NCI-H1105 (cell line): ENCODE measurements at regions not wholly inside any gene's neighbourhood (a gene's known extent, or its start where the extent isn't known, plus 50 kb on each side); places are given as distances from the start of the nearest gene placed in this dataset.
A peak's percentile ranks its signal among the peaks of the same experiment; 100 is the strongest.
"Not testable (repeated sequence)": the region's sequence is repeated elsewhere in the genome, so short reads cannot be mapped to it uniquely, and the experiment has no call there.

Source experiments
- DNase-seq: peaks from one replicate; lab custom pipeline; 2025; lab: John Stamatoyannopoulos, UW

DNA sequence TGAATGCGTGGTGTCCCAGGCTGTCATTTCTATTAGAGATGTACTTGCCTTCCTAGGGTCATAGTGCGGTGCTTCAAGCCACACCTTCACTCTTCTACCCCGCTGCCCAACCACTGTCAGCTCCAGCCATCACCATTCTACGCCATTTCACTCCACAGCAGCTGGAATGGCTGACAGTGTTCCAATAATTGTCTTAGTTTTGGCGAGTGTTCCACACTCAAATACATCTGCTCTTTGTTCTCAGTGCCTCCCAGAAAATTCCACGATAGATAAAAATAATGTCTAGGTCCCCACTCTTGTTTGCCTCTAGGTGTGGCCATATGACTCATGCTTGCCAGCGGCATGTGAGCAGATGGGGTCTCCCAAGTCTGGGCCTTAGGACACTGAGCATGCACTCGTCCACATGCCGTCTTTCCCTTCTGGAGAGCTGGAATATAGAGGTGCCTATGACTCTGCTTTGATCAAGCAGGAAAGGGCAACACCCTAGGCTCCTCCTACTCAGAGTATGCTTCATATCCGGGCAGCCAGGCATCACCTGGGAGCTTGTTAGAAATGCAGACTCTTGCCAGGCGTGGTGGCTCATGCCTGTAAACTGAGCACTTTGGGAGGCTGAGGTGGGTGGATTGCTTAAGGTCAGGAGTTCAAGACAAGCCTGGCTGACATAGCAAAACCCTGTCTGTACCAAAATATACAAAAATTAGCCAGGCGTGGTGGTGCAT is 163.0 kb downstream of the BRMS1L start:
- no peak for DNase-seq

DNA sequence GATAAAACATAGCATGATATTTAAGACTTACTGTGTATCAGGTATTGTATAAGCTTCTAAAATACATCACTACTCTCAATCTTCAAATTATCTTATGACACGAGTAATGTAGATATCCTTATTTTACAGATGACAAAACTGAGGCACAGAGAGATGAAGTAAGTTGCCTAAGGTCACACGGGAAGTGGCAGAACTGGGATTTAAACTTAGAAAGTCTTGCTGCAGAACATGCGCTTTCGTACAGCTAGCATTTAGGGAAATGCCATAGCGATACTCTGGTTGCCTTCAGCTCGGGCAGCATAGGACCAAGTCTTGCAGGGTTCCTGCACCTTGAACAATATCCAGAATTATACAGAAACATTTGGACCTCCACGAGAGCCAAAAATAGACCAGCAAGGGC is 162.4 kb downstream of the BRMS1L start:
- DNase-seq = no peak

DNA sequence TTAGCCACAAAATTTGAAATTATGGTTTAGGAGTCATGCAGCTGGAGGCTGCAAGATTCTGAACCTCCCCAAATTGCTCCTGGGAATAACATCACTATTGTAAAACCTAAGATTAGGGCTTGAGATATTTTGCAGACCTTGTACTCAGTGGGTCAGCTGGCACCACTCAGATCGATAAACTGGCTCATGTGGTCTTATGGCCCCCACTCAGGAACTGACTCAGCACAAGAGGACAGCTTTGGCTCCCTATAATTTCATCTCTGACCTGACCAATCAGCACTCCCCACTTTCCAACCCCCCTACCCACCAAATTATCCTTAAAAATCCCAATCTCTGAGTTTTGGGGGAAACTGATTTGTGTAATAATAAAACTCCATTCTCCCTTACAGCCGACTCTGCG is 161.6 kb downstream of the BRMS1L start:
- no peak for DNase-seq

DNA sequence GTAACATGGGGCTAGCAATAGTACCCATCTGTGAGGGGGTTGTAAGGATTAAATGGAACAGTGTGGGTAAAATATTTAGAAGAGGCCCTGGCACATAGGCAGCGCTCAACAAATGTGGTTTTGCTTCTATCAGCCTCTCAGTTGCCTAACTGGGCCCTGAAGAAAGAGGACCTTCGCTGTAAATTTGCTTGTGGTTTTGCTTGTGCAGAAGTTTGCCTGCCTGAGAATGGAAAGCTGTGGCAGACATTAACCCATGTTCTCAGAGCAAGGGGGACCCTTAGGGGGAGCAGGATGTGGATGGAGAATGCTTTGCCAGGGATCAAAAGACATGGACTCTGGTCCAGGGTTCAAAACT is 160.1 kb downstream of the BRMS1L start:
- DNase-seq = no peak

DNA sequence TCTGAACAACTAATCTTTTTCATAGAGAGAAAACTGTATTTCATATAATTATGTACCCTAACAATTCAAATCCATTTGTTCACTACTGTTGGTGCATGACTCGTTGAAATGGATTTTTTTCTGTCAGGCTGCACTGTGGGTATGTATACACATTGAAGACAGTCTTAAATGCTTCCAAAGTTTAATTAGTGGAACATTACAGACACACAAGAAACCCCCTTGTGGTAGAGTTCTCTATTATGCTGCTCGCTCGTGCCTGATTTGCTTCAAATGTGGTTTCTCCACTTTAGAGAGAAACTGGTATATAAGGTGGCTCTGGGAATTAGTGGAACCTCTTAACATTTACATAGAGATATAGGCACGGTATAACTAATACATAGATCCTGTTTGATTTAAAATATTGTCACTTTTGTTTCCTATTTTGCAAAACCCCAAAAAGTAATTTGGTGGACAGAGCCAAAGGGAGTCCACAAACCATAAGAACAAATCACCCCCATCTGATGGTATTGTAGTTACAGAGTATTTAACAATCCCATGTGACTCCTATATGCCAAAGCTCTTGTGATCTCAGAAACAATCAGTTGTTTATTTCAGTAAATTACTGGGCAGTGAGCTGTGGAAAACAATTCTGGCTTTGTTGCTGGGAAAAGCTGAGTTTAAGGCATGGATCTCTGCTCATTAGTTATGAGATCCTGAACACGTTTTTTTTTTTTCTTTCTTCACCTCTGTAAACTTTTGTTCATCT is 159.5 kb downstream of the BRMS1L start:
- no peak for DNase-seq

DNA sequence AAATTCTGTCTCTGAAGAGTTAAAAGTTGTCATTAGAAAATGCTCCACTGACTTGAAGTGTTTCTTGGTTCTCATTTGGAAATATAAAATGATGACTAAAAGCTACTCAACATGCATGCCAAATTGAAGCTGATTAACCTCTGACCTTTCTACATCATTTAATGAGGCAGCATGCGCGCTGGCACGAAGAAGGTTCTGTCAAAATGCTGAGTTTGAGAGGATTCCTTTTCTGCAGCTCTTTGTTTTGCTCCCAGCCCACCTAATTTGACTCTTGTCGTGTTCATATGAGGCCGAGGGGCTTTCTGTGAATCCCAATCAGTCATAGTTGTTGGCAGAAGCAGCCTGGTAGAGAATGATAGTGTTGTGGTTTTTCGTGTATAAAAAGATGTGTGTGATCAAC is 153.4 kb downstream of the BRMS1L start:
- no peak for DNase-seq

DNA sequence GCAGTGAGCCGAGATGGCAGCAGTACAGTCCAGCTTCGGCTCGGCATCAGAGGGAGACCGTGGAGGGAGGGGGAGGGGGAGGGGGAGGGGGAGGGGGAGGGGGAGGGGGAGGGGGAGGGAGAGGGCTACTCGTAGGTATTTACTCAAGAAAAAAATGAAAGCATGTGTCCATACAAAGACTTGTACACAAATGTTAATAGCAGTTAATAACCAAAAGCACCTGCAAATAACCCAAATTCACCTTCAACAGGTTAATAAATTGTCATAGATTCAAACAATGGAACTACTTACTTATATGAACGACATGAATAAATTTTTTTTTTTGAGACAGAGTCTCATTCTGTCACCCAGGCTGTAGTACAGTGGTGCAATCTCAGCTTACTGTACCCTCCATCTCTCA is 152.4 kb downstream of the BRMS1L start:
- DNase-seq = no peak

DNA sequence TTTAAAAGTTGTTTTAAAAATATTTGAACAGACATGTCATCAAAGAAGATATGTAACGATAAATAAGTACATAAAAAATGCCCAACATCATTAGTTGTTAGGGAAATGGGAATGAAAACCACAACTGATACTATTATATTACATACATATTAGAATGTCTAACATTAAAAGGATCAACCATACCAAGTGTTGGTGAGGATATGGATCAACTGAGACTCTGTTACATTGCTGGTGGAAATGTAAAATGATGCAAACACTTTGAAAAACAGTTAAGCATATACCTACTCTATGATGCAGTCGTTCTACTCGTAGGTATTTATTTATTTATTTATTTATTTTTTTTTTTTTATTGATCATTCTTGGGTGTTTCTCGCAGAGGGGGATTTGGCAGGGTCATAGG is 149.7 kb downstream of the BRMS1L start:
- DNase-seq = no peak

DNA sequence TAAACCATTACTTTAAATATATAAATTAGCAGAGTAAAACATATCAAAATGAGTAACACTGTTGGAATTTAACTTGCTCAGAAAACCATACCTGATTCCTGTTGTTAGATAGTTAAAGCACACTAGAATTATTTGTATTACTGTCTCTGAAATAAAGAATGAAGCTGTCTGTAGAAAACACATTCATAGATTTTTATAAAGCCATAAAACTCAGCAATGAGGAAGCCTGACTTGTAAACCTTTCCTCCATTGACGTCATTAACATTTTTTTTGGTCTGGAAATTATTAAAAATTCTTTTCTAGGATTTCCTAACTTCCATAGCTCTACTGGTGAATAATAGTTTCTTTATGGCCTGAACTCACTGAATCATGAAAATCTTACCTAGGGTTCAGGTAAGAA is 147.6 kb downstream of the BRMS1L start:
- no peak for DNase-seq

DNA sequence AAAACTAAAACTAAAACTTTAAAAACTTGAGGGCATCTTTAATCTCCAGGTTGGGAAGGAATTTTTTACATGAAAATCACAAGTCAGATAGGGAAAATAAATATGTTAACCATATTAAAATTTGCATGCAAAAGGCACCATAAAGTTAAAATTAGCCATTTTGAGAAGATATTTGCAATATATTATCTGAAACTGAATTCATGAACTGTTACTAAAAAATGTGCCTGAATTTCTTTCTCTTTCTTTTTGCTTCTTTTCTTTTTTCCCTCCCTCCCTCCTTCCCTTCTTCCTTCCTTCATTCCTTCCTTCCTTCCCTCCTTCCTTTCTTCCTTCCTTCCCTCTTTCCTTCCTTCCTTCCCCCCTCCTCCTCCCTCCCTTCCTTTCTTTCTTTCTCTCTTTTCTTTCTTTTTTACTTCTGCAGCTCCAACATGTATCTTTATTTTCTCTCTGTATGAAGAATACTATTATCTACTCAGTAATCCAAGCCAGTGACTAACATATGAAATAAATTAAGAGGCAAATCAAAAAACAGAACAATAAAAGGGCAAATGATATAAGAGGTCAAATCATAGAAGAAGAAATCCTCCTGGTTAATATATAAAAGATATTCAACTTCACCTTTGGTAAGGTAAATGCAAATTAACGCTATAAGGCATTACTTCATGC is 146.0 kb downstream of the BRMS1L start:
- DNase-seq = no peak

DNA sequence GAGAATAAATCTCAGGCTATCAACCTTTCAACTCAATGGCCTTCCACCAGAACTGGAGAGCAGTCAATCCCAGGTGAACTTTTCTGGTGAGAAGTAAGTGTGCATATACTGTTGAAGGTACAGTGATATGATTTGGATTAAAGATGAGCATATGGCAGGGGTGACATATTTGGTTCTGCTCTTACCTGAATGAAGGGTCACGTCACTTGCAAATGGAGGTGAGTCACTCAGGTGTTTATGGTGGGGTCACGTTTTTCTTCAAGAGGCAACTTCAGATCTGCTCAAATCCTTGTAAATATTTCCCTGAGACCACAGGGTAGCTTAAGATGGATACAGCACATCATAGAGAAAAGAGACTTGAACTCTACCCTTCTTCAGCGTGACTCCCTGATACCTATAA is 143.2 kb downstream of the BRMS1L start:
- DNase-seq = no peak

DNA sequence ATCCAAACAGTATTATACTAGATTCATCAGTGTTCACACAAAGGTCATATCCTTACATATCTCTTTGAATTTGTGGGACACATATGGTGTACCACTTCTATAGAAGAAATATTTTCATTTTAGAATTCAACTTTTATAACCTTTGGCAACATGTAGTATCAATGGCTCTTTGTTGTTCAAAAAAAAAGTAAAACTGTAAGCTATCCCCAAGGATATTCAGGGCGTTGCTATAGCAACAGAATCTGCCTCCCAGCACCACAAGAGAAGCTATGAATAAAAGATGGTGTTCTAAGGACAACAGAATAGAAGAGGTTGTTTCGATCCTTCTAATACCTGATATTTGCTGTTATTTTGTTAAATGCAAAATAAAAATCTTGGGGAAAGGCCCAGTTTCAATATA is 139.3 kb downstream of the BRMS1L start:
- DNase-seq = no peak

DNA sequence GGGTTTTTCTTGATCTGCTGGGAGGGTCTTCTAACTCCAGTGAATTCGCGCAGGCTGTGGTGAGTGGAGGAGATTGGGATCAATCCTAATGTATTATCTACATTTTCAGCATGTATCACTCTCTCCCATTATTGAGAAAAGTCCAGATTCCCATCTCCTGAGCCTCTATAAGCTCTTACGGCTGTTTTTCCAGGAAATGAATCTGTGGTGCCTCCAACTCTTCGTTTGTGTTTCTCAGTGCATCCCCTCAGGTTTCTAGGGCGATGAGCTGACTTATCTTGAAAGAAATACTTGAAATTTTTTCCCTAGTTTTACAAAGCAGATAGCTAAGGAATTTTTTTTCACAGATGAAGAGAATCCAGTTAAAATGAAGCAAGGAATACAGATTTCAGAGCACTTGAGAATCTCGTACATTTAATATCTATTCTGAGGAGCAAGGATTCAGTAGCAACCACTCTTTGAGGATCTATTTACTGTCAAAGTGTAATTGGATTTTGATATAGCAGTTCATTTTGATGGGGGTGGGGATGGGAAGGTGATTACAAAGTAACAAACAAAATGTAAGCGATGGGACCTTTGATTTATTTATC is 138.7 kb downstream of the BRMS1L start:
- no peak for DNase-seq

DNA sequence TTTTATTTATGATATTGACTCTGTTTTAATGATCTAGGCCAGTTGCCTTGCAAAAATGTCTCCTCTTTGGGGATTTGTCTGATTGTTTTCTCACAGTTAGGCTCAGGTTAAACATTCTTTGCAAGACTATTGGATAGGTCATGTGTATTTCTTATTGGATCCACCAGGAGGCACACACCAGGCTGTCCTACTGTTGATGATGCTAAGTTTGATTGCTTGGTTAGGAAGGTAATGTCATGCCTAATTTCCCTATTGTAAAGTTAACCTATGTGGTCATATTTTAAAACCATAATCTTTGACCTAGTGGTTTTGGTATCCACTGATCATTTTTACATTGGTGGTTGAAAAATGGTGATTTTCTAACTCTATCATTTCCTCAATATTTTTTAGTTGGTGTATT is 137.1 kb downstream of the BRMS1L start:
- no peak for DNase-seq

DNA sequence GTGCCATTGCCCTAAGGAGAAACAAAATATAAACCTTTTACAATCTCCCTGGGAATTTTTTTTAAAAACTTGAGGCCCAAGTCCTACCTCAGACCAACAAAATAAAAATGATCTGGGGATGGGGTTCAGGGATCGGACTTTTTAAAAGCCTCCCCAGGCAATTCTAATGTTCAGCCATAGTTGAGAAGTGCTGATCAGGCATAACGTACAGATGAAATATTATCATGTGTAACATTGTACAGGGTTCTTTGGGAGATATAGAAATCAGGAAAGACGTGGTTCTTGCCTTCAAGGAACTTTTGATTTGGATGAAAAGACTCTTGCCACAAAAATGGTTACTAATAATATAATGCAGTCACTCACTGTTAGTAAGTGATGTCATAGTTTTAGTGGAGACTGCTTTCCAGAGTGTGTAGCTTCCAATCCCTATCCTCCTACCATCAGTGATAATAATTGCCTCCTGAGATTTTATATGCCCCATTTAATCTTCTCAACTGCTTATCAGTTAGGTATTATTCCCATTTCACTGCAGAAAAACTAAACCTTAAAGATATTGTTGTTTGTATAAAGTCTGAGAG is 135.6 kb downstream of the BRMS1L start:
- no peak for DNase-seq

DNA sequence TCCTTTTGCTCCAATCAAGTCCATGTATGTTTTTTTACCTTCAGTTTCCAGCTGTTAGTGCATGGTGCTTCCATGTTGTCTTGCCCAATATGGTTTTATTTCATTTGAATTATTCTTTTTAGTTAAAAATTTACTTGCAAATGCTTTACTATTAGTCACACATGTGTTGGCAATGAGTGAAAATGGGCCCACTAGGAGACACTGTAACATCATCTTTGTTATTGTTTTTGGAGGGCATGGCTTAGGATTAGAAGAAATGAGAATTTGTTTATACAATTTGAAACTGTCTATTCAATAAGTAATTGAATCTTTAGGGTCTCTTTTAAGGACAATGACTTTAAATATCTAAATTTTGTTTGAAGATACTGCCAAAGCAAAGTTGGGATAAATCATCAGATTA is 133.7 kb downstream of the BRMS1L start:
- no peak for DNase-seq

DNA sequence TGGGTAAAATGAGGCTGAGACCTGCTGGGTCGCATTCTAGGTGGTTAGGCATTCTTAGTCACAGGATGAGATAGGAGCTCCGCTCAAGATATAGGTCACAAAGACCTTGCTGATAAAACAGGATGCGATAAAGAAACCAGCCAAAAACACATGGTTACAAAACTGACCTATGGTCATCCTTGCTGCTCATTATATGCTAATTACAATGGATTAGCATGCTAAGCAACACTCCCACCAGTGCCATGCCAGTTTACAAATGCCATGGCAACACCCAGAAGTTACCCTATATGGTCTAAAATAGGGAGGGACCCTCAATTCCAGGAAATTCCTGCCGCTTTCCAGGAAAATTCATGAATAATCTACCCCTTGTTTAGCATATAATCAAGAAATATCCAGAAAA is 132.4 kb downstream of the BRMS1L start:
- no peak for DNase-seq

DNA sequence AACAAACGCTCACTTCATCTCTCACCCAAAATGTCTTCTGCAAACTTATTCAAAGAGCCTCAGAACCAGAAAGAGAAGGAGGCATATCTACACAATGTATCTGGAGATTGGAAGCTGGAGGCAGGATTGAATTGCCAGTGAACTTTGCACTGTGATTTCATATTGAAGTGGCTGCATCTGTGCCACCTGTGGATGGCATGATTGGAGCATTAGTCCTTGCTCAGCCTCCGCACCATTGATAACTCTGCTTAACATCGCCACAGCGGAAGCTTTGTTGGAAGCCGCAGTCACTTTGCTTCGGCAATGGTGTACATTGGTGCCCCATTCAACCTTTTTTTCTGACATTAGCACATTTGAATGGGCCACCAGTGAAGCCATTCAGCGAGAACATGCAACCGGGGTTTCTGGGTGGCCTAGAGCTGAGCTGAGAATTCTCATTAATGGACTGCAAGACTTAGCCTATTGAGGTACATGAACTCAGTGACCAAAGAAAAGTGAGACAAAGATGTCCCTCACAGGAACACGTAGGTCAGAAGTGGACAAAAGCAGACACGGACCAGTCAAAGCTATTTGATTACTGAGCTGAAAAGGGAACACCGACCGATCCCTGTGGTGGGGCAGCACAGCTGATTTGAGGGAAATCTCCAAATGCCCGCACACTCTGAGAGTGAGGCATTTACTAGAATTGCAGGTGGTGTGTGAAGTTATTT is 130.4 kb downstream of the BRMS1L start:
- DNase-seq = no peak

DNA sequence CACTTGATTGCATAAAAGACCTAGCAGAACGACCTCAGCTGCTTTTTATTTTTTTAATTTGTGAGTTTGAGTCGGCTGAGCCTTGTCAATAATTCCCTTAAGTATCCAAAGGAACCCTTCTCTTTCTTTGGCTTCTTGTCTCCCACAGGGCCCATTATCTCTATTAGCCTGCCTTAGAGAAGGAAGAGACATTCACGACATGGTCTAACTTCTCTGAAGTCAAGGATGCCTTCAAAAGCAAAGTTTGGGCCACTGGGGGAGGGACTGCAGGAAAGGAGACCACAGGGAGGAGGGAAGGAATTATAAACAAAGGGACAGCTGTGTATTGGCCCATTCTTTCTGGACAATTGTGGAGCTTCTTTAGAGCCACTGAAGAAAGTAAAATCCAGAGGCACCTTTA is 126.4 kb downstream of the BRMS1L start:
- no peak for DNase-seq

DNA sequence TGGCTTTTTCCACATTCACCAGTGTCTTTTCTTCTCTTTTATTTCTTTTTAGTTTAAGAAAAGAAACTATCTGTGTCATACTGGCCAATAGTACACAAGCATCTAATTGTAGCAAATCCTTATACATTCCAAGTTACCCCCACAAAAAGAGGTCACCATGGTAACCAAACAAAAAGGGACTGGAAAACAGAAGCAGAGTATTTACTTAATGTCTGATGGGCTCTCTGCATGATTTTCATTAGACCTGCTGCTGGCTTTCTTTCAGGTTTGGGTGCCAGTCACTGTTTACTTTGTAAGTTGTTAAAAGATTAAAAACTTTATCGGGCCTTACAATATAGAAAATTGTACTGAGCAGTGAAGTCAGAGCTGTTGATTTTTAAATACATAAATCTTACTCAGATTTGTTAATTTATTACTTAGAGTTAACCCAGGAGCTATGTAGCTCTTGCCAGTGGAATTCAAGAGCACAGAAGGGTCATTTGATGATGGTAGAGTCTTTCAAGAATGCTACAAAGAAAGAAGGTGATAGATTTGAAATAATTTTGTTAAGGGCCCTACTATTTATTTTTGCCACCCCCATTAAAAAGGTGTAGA is 123.9 kb downstream of the BRMS1L start:
- peak; percentile 78 for DNase-seq

DNA sequence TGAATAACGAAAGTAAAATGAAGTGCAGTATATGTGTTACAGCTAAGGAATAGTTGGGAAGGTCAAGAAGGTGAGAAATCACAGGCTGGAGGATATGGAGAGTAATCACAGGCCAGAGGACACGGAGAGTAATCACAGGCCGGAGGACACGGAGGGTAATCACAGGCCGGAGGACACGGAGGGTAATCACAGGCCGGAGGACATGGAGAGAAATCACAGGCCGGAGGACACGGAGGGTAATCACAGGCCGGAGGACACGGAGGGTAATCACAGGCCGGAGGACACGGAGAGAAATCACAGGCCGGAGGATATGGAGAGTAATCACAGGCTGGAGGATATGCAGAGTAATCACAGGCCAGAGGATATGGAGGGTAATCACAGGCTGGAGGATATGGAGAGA is 121.8 kb downstream of the BRMS1L start:
- not testable (repeated sequence) for DNase-seq

DNA sequence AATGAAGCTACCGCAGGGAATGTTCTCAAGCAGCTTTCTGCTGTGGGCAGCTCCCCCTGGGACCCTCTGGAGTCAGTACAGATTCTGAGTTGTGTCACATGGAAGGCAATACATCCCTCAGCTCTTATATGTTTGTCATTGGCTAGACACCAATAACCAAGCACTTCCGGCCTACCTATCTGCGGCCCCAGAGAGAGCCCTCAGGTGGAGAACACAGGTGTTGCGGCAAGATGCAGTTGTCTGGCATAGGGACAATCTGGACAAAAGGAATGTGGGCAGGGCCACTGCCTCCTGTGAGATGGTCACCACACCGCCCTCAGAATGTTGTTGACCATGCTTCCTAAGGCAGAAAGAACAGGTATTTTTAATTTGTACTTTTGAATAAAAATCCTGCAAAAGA is 118.7 kb downstream of the BRMS1L start:
- peak; percentile 24 for DNase-seq
